ENCODE measurements at regions not wholly inside any gene's neighbourhood (a gene's known extent, or its start where the extent isn't known, plus 50 kb on each side); places are given as distances from the start of the nearest gene placed in this dataset.

DNA sequence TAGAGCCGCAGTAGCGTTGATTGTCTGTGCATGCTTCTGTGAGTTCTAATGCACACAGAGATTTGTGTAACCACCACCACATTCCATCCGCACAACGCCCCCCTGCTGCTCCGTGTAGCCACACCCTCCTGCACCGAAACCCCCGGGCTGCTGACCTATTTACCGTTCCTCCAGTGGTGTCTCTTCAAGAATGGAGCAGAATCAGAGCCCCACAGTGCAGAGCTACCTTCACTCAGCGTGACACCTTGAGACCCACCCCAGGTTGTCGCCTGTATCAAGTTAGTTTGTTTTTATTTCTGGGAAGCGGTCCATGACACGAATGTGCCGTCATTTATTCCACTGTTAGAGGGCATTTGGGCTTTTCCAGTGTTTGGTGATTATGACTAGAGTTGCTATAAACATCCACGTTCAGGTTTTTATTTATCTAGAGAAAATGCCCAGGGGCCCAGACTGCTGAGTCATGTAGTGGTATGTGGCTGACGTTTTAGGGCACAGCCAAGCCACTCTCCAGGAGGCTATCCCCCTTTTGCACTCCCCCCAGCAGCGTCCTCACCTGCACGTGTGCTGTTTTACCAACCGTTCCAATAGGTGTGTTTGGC lies 266.8 kb downstream of the NDUFA10 start:
- no peak for DNase-seq (ENCODE audit: low read depth)

DNA sequence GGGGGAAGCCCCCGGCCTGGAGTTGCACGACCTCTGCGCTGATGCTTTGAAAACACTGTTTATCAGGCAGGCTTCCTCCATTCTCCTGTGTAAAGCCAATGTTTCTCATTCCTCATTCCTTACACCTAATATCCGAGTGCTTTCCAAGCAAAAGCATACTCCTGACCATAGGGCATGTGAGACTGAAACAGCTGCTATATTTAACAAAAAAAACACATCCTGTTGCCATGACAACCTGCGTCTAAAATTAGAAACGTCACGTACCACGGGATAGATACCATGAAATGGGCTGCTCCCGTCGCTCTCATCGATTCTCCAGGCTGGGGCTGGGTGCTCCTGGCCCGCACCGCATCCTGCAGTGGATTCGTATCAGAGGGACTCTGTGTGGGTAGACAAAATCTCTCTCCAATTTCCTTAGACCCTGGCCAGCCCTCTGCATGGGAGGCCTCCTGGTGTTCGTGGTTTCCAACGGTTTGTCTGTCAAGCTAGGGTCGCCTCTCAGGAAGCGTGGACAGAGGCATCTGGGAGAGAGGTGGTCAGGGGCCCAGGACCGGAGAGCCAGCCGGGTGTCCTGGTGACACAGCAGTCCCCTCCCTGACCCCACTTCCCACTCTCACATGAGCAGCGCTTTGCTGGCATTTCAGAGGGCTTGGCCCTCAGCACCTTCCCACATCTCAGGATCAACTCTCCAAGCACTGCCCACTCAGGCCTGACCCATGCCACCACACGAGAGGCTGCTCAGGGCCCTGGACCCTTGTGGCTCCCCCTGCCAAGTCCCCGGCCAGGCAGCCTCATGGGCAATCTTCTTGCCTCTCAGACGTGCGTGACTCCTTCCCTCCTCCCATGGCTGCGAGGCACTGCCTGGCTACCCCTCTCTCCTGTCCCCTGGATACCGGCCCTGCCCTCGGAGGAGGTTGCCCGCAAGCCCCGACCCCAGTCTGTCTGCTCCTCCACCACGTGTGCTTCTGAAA lies 268.1 kb downstream of the NDUFA10 start:
- DNase-seq (ENCODE audit: low read depth): no peak

GRCh38 chr2:239756031-239756789 lies 268.9 kb downstream of the NDUFA10 start:
- DNase-seq (ENCODE audit: low read depth): no peak

- DNase-seq (ENCODE audit: low read depth): no peak
Measured at GRCh38 chr2:239753401-239753837, 271.7 kb downstream of the NDUFA10 start.

DNA sequence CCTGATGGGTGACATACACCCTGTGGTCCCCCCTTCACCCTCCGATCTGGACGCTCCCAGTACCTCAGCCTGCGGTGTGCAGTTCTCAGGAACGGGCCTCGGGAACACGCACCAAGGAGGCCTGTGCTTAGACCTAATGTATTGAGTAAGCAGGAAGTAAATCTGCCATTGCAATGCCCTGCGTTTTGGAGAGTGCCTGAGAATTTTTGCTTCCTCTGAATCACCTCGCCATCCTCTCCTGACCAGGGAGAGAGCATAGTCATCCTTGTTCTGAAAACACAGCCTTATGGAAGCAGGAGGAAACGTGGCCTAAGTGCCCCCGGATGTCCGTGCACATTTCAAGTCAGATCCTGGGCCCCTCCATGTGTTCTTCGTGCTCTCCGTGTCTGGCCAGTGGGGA lies 272.2 kb downstream of the NDUFA10 start:
- no peak for DNase-seq (ENCODE audit: low read depth)

DNA sequence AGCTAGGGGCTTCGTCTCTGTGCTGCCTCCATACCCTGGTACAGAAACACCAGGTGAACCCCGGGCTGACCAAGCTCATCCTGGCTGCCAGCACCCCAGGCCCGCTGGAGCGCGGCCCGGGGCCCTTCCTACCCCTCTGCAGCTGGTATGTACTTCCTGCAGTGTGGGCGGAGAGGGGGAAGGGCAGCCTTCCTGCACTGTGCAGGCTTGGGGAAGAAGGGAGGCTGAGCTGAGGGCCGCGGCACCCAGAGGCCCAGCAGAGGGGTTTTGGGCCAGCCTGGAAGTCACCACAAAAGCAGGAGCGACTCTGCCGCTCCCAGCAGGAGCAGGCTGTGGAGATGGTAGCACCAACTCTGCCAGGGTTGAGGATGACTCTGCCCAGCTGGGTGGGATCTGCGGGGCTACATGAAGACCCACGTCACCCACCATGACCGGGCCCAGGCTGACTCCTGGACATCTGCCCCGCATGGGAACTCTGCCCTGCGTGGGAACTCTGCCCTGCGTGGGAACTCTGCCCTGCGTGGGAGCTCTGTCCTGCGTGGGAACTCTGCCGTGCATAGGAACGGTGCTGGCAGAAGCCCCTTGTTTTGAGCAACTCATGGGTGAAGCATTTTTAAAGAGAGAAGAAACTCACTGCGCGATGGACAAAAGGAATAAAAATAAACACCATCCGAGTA lies 273.3 kb downstream of the NDUFA10 start:
- DNase-seq (ENCODE audit: low read depth): no peak

DNA sequence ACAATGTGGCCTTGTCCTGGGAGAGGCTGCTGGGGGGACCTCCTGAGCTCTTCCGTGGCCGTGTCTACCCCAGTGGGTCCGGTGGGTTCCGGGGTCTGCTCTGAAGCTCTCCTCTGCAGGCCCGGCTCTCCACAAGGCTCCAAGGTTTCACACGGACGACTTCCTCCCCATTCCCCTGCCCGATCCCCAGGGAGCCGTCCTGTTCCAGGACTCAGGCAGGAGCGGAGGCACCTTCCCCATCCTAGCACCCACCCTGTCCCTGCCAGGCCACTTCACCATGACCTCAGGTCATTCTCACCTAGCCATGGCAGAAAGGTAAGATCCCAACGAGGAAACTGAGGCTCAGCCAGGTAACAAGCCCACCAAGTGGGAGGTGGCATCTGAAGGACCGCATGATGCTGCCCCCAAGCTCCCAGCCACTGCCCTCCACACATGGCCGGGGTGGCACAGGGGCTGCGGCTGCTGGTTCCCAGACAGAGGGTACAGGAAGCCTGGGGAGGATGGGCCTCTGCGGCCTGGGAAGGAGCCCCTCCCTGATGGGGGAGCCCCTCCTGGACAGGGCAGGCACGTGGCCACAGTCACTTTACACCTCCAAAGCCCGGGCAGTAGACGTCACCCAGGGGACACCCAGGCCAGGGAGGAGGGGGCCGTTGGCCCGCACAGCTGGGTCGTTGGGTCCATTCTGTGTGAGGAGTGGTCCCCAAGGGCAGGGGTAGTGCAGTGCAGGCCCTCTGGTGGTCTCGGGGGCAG lies 274.0 kb downstream of the NDUFA10 start:
- no peak for DNase-seq (ENCODE audit: low read depth)

- DNase-seq (ENCODE audit: low read depth): no peak
Measured at GRCh38 chr2:239750045-239750835, 274.9 kb downstream of the NDUFA10 start.

- DNase-seq (ENCODE audit: low read depth): no peak
Measured at GRCh38 chr2:239749272-239749873, 275.8 kb downstream of the NDUFA10 start.

DNA sequence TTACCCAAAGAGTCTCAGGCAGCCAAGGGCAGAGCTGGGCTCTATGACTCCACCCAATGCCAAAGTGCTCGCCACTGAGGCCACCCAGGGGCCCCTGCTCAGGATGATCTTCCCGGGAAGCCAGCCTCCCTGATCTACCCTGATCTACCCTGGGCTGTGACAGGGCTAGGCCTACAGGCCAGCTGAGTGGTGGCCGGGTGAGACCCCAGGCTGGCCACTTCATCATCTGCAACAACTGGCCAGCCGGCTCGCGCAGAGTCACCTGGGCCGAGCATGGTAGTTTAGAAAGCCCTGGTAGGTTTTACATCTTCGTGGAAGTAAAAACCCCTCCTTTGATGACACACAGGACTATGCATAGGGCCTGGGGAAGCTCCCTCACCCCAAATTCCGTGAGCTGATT lies 276.3 kb downstream of the NDUFA10 start:
- no peak for DNase-seq (ENCODE audit: low read depth)

- DNase-seq (ENCODE audit: low read depth): no peak
Measured at GRCh38 chr2:239747771-239748170, 277.4 kb downstream of the NDUFA10 start.

- DNase-seq (ENCODE audit: low read depth): no peak
Measured at GRCh38 chr2:239747274-239747673, 277.9 kb downstream of the NDUFA10 start.

DNA sequence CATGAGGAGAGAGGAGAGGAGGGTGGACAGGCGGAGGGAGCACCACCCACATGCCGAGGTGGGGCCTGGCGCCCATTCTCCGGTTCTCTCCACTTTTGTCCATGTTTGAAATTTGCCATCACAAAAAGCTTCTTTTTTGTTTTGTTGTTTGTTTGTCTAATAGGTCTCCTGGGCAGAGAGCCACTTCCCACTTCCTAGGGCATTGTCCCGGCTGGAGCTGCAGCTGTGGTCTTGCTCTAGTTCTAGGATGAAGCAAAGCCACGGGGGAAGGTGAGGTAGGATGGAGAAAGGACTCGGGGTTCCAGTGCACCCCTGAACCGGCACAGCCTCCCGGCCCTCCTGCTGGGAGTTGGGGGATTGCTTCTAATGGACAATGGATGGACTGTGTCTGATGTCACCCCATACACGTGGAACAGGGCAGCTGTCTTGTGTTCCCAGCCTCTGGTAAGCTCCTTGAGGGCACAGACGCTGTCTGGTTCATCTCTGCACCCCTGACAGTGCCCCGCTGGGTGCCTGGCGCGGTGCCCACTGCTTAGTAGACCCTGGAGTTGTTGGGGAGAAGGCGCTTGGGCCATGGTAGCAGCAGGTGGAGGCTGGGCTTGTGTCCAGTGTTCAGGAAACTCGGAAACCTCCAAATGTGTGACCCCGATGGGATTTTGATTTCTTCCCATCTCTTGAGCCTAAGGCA lies 278.4 kb downstream of the NDUFA10 start:
- DNase-seq (ENCODE audit: low read depth): no peak

GRCh38 chr2:239745386-239746227 lies 279.5 kb downstream of the NDUFA10 start:
- no peak for DNase-seq (ENCODE audit: low read depth)

GRCh38 chr2:239744706-239745340 lies 280.3 kb downstream of the NDUFA10 start:
- no peak for DNase-seq (ENCODE audit: low read depth)

- no peak for DNase-seq (ENCODE audit: low read depth)
Measured at GRCh38 chr2:239743206-239743605, 281.9 kb downstream of the NDUFA10 start.

DNA sequence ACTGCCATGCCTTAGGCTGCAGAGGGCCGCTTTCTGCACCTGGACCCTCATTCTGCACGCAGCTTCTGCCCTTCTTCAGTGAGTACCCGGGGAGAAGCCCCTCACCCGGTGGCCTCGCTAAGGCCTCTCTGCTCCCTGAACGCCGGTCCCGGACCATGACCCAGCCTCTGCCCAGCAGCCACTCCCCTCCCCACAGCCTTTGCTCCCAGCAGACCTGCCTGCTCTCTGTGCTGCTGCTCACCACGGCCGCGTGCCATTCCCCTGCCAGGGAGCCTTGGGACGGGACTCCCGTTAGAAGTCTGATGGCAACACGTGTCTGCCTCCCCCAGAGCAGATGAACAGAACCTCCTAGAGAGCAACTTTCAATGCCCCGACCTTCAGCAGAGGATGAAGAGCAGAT lies 282.8 kb downstream of the NDUFA10 start:
- no peak for DNase-seq (ENCODE audit: low read depth)

- no peak for DNase-seq (ENCODE audit: low read depth)
Measured at GRCh38 chr2:239739206-239739605, 285.9 kb downstream of the NDUFA10 start.

Measured in activated T-helper 9 cell treated with anti-CD3 and anti-CD28 coated beads, Interleukin-2, amount 50 U/mL, for 16 hours (primary cell).